ENCODE measurements at regions not wholly inside any gene's neighbourhood (a gene's known extent, or its start where the extent isn't known, plus 50 kb on each side); places are given as distances from the start of the nearest gene placed in this dataset.

GRCh38 chr9:113682297-113682771 is 193.8 kb upstream of the ZNF618 start:
- no peak for TF ChIP-seq REST (IDR thresholded peaks at IDR 0.05; ENCODE audit: low read depth)
- peak; percentile 84 for TF ChIP-seq RAD21 (IDR thresholded peaks at IDR 0.05; ENCODE audit: low read depth)
- no peak for TF ChIP-seq NFIC (IDR thresholded peaks at IDR 0.05)

- TF ChIP-seq TCF12 (IDR thresholded peaks at IDR 0.05; ENCODE audit: low read depth) (no peak), REST (IDR thresholded peaks at IDR 0.05; ENCODE audit: low read depth) (no peak), RAD21 (IDR thresholded peaks at IDR 0.05; ENCODE audit: low read depth) (no peak), NFIC (IDR thresholded peaks at IDR 0.05) (no peak), CEBPB (IDR thresholded peaks at IDR 0.05) (no peak), EGR1 (IDR thresholded peaks at IDR 0.05) (no peak)
- TF ChIP-seq, protein P1, sequence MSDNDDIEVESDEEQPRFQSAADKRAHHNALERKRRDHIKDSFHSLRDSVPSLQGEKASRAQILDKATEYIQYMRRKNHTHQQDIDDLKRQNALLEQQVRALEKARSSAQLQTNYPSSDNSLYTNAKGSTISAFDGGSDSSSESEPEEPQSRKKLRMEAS (IDR thresholded peaks at IDR 0.05) = no peak
Measured at GRCh38 chr9:113687107-113687679, 188.9 kb upstream of the ZNF618 start.

DNA sequence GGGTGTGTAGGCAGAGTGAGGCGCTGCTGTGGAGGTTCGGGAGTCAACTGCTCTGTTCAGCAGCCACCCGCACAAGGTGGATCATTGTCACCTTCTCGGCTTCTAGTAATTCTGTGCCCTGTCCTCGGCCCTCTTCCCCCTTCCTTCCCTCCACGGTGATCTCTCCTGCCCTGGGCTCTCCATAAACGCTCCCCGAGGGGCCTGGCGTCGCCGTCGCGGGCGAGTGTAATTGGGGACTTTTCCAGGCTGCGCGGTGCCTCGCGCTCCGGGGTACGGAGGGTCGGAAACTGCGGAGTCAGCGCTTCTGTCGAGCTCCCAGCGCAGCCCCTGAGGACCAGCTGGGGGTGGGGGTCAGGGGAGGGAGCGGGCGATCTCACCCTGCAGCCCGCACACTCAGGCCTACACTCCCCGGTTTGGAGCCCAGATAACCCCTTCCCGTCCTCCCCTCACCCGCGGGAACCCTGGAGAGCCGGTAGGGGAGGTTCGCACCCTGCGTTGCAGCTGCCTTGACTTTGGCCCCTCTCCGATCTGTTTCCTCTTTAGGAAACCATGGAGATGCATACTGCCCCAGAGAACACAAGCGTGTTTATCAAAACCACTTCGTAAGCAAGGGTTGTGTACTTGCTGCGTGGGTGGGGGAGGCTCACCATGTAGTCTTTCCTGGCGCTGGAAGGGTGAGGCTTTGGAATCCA is 188.3 kb upstream of the ZNF618 start:
- TF ChIP-seq CEBPB (IDR thresholded peaks at IDR 0.05) (no peak), FOXM1 (IDR thresholded peaks at IDR 0.05; ENCODE audit: borderline replicate concordance, low read depth) (no peak), TAF1 (IDR thresholded peaks at IDR 0.05; ENCODE audit: low read depth) (no peak), CREB1 (IDR thresholded peaks at IDR 0.05; ENCODE audit: low read depth) (no peak), TCF12 (IDR thresholded peaks at IDR 0.05; ENCODE audit: low read depth) (no peak), EGR1 (IDR thresholded peaks at IDR 0.05) (no peak), YY1 (IDR thresholded peaks at IDR 0.05; ENCODE audit: low read depth) (no peak), RAD21 (IDR thresholded peaks at IDR 0.05; ENCODE audit: low read depth) (no peak)
- TF ChIP-seq, protein P1 (IDR thresholded peaks at IDR 0.05) = no peak

GRCh38 chr9:113690055-113690740 is 185.9 kb upstream of the ZNF618 start:
- TF ChIP-seq TCF12 (IDR thresholded peaks at IDR 0.05; ENCODE audit: low read depth) (no peak), ZBTB7A (IDR thresholded peaks at IDR 0.05; ENCODE audit: low read depth) (no peak)

DNA sequence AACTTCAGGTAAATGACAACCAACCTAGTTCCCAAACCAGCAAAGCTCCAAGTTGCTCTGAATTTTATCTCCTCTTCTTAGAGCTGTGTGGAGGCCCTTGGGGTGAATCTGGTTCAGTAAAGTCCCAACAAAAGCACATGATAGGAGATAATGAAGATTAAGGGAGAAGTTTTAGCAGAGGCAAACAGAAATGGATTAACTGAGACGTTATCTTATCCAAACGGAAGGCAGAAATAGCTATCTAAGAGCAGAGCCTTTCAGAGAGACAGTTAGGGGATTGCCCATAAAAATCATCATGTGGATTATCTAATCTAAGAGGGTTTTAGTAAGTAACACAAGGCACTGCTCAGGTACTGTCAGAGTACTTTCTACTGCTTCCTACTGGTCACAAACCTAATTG is 183.9 kb upstream of the ZNF618 start:
- no peak for TF ChIP-seq CREB1 (IDR thresholded peaks at IDR 0.05; ENCODE audit: low read depth)
- TF ChIP-seq TAF1 (IDR thresholded peaks at IDR 0.05; ENCODE audit: low read depth) = no peak
- no peak for TF ChIP-seq ZBTB7A (IDR thresholded peaks at IDR 0.05; ENCODE audit: low read depth)
- TF ChIP-seq TCF12 (IDR thresholded peaks at IDR 0.05; ENCODE audit: low read depth) = no peak
- no peak for TF ChIP-seq CEBPB (IDR thresholded peaks at IDR 0.05)
- TF ChIP-seq TEAD4 (IDR thresholded peaks at IDR 0.05) = no peak
- TF ChIP-seq REST (IDR thresholded peaks at IDR 0.05; ENCODE audit: low read depth) = no peak
- TF ChIP-seq EP300 (IDR thresholded peaks at IDR 0.05; ENCODE audit: borderline replicate concordance) = no peak
- no peak for TF ChIP-seq EGR1 (IDR thresholded peaks at IDR 0.05)
- TF ChIP-seq NFIC (IDR thresholded peaks at IDR 0.05) = no peak
- no peak for TF ChIP-seq FOXM1 (IDR thresholded peaks at IDR 0.05; ENCODE audit: borderline replicate concordance, low read depth)
- TF ChIP-seq, protein P1 (IDR thresholded peaks at IDR 0.05) = no peak
- TF ChIP-seq USF1 (IDR thresholded peaks at IDR 0.05) = no peak
- no peak for TF ChIP-seq RAD21 (IDR thresholded peaks at IDR 0.05; ENCODE audit: low read depth)
- no peak for TF ChIP-seq YY1 (IDR thresholded peaks at IDR 0.05; ENCODE audit: low read depth)

Measured in Ishikawa (cell line).